Psoas muscle (tissue), 7 donors: ENCODE measurements at regions not wholly inside any gene's neighbourhood (a gene's known extent, or its start where the extent isn't known, plus 50 kb on each side); places are given as distances from the start of the nearest gene placed in this dataset.

Source experiments
- ATAC-seq, 4 donors: fragments of 200-7000 bp; cut with Tn5 transposase; one replicate each; pipeline ENCODE4 v1.9.1; 2020; ENCODE audit warnings: moderate library complexity in 3 of 4, mild to moderate bottlenecking in 2 of 4
- DNase-seq, 2 donors: peaks; one replicate each; pipeline ENCODE4 v3.0.0-alpha.2; 2020
- H3K27ac ChIP-seq: fragments of 200-600 bp; one replicate; pipeline ENCODE4 v1.8.0; 2022
- H3K27me3 ChIP-seq, 3 donors: fragments of 200-600 bp in 1 of 3; one replicate each; pipeline versions ENCODE4 v1.6.1 to v1.8.0; 2013 to 2022; ENCODE audit warnings: low read length in 2 of 3, mild to moderate bottlenecking in 2 of 3, moderate library complexity in 1 of 3; ENCODE audit not compliant: insufficient read depth in 3 of 3
- H3K36me3 ChIP-seq, 2 donors: fragments of 200-600 bp in 1 of 2; one replicate each; pipeline versions ENCODE4 v1.6.1 to v1.8.0; 2013 to 2022; ENCODE audit warnings: low read depth in 1 of 2, mild to moderate bottlenecking in 1 of 2, moderate library complexity in 1 of 2; ENCODE audit not compliant: insufficient read depth in 1 of 2
- H3K4me1 ChIP-seq: fragments of 200-600 bp; one replicate; pipeline ENCODE4 v1.8.0; 2022
- H3K4me3 ChIP-seq: fragments of 200-600 bp; one replicate; pipeline ENCODE4 v1.8.0; 2022; ENCODE audit warnings: mild to moderate bottlenecking
- H3K9me3 ChIP-seq: fragments of 200-600 bp; one replicate; pipeline ENCODE4 v1.8.0; 2022
- CTCF ChIP-seq: fragments of 200-600 bp; IDR thresholded peaks from one replicate; pipeline ENCODE4 v1.8.0; 2022; ENCODE audit warnings: antibody characterized with exemption
- WGBS, 3 donors: extraction: QIAGEN DNeasy Blood & Tissue Kit; methylation state at CpG; one replicate each; pipeline versions ENCODE4 v1.1.6 to v1.1.7; 2013; 5-methylcytosine and 5-hydroxymethylcytosine counted together
- intact Hi-C, 2 donors: fragments of 100-400 bp; cut with DNase I; formaldehyde crosslinking; loops; one replicate each; pipeline versions ENCODE4 v1.11.0 to v1.14.2; 2022
- donor health status: healthy with polysubstance abuse.
- donor health status: DM: no; HTN: no; CAD: no; lungs with moderate emphysema.
- donor health status: Bipolar disorder and iron deficiency.
- donor health status: healthy.
- donor health status: DM: yes; HTN: yes; CAD: no.
- donor health status: DM: no; HTN: no; CAD: no.
- donor health status: DM: yes; HTN: yes; CAD: no.

- Histone ChIP-seq H3K4me1 (no peaks in the 10 kb centered on the region), H3K9me3 (no peaks in the 10 kb centered on the region), H3K27me3 (no peaks in the 10 kb centered on the region), H3K4me3 (no peak overlapping the region), H3K36me3 (no peaks in the 10 kb centered on the region), H3K27ac (no peak overlapping the region)
- intact Hi-C loops, result no loop called here
- DNase-seq (no peak), ATAC-seq (no peak)
- TF ChIP-seq CTCF, result no peak
Observed at GRCh38 chr4:180372691-180373090, 1870.5 kb upstream of the TENM3 start.

- Histone ChIP-seq H3K9me3 (no peaks in the 10 kb centered on the region), H3K27me3 (no peaks in the 10 kb centered on the region), H3K4me1 (no peaks in the 10 kb centered on the region), H3K36me3 (no peaks in the 10 kb centered on the region), H3K4me3 (no peak overlapping the region), H3K27ac (no peak overlapping the region)
- no peak for TF ChIP-seq CTCF
- ATAC-seq (no peak), DNase-seq (no peak)
- intact Hi-C loops, result no loop called here
- 26 to 39% (median 33%) methylated on average over 1 of the region's 1 CpG for WGBS, 3 donors
Observed at GRCh38 chr4:180377741-180378140, 1865.5 kb upstream of the TENM3 start.

- ATAC-seq, result no peak
Observed at GRCh38 chr4:180380733-180381132, 1862.5 kb upstream of the TENM3 start.

GRCh38 chr4:180391613-180392012 is 1851.6 kb upstream of the TENM3 start:
- ATAC-seq (no peak), DNase-seq (no peak)
- WGBS, 3 donors, result 88 to 96% (median 95%) methylated on average over 2 of the region's 2 CpGs
- Histone ChIP-seq H3K4me1 (no peaks in the 10 kb centered on the region), H3K36me3 (no peaks in the 10 kb centered on the region), H3K27ac (no peak overlapping the region), H3K9me3 (no peaks in the 10 kb centered on the region), H3K4me3 (no peak overlapping the region), H3K27me3 (no peaks in the 10 kb centered on the region)
- TF ChIP-seq CTCF, result no peak
- intact Hi-C loops, result no loop called here

More at GRCh38 chr4:180380733-180381132, 1862.5 kb upstream of the TENM3 start:
- Histone ChIP-seq H3K27me3 (no peaks in the 10 kb centered on the region), H3K27ac (no peak overlapping the region), H3K4me3 (no peak overlapping the region), H3K9me3 (no peaks in the 10 kb centered on the region), H3K4me1 (no peaks in the 10 kb centered on the region), H3K36me3 (no peaks in the 10 kb centered on the region)
- WGBS, 3 donors, result 64 to 73% (median 70%) methylated on average over 5 of the region's 5 CpGs
- intact Hi-C loops, result no loop called here
- no peak for TF ChIP-seq CTCF
- DNase-seq, result no peak

GRCh38 chr4:180394312-180394711 is 1848.9 kb upstream of the TENM3 start:
- no peak for DNase-seq
- 65 to 71% (median 68%) methylated on average over 2 of the region's 2 CpGs for WGBS, 3 donors
- ATAC-seq, result no peak
- Histone ChIP-seq H3K4me3 (no peak overlapping the region), H3K27ac (no peak overlapping the region), H3K36me3 (no peaks in the 10 kb centered on the region), H3K4me1 (no peaks in the 10 kb centered on the region), H3K9me3 (no peaks in the 10 kb centered on the region), H3K27me3 (no peaks in the 10 kb centered on the region)
- intact Hi-C loops, result no loop called here
- no peak for TF ChIP-seq CTCF
